HG02642 (cell line): ENCODE measurements at regions not wholly inside any gene's neighbourhood (a gene's known extent, or its start where the extent isn't known, plus 50 kb on each side); places are given as distances from the start of the nearest gene placed in this dataset.

ENCODE experiments used
- ATAC-seq: cut with Tn5 transposase; IDR thresholded peaks from one replicate; pipeline ENCODE4 v1.9.1; 2021; ENCODE audit warnings: mild to moderate bottlenecking; ENCODE audit not compliant: unreplicated experiment, poor library complexity

DNA sequence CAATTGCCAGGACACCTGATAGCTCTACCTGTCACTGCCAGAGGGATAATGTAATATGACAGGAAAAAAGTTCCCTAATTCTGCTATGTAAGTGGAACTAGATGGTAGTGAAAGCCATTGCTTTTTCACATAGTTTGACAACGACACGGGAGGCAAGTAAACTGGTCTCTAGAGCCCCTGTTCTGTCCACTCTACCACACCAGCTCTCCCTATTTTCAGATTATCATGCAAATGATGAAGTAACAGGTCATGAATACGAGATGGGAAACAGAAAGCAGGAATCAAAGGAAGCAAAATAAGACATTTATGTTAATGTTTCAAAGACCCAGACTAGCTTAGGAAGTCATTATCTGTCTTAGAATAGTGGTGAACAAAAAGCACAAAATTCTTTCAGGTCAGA lies 56.2 kb downstream of the TAF11L14 start:
- no peak for ATAC-seq

DNA sequence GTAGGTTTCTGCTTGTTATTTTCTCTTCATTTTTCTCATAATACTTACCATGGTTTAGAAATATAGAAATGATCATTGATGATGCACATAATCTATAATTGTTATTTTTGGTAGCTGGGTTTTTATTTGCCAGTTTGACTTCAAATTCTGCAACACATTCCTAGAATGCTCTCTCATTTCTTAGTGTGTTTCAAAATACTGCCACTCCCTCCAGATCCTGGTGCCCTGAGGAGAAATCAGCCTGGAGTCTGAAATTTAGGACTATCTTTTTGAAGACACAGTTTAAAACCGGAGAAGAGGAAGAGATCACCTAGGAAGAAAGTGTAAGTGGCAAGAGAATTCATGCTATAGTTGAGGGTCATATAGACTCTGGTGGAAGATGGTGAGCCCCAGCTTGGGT lies 57.5 kb downstream of the TAF11L14 start:
- no peak for ATAC-seq

DNA sequence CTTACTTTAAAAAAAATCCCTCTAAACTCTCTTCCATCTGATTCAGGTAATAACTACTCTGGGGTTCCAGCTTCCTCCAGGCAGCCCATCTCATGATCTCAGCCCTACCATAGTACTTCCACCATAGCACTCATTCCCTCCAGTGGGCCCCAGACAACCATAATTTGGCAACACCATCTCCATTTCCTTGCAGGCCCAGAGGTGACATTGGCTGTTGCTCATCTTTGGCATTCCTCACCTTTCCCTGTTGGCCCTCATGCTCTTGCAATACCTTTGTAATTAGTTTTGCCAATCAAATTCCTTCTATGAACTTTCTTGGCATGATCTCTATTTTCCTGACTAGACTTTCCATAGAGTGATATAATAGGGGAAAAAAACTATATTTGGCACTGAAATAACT lies 60.1 kb downstream of the TAF11L14 start:
- no peak for ATAC-seq

DNA sequence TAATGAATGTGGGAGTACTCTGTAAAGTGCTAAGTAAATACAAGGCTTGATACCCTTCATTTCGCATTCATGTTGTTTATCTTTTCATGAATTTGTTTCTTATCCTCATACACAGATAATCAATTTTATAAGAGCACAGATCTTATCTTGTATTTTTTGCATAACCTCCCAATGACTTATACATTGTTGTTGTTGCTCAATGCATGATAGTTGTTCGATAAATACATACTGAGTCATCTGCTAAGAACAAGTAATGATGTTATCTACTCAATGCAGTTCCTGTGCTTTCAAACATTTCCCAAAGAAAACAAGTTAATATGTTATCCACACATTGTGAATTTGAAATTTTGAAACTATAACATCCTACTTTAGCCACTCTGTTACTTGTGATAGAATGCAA lies 60.7 kb downstream of the TAF11L14 start:
- no peak for ATAC-seq

DNA sequence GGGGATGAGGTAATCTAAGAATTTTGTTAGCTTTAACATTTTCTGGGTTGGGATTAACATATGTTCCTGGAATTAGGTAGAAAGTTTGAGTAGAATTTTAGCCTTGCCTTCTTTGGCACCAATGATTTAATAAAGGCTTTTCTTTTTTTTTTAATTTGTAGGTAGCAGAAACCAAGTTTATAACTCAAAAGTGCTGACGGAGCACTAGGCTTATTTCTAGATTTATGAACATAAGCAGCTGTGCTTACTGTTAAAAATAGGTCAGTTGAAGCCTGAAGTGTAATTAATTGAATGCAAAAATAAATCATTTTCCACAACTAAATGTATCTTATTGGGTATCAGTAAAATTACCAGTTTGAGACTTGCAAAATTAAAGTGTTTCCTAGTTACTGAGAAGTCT lies 62.4 kb downstream of the TAF11L14 start:
- no peak for ATAC-seq

DNA sequence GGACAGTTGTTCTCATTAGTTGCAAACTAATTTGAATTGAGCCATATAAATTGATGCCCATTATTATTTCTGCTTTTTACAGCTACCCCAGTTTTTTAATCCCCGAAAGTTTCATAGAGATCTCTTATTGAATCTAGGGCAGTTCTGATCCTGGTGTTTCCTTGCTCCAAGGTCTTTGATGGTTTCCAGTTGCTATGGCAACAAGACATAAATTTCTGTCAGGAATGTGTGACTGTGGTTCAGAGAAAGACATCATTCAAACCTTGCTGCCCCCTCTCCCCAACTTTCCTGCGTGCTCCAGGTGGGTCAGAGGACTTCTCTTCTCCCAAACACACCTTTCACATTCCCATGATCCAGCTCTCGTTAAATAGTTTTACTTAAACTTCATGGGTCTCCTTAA lies 63.4 kb downstream of the TAF11L14 start:
- no peak for ATAC-seq

DNA sequence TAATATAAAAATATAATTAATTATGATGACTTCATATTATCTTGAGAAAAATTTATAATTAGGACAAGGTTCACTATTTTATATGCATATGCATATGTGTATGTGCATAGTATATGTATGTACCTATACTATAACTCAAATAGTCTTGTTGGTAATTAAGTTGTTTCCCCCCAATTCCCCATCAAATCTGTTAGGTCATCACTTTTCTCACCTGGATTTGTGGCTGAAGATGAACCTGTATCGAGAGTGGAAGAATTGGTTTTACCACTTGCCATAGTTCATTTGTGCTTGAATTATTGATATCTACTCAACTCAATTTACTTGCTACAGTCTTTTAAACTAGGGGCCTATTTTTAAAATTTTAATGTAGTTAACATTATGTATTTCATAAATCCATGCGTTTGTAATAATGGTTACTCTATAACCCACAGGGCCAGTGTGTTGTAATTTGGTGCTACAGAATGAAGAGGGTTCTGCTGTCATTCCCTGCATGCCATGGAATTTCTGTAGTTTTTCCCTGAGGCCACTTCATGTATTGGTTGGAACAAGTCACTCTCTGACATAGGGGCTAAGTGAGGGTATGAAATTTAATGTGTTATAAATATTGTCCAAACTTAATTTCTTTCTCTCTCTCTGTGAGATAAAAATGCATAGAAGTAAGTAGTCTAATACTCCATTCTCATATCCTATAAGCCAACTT lies 74.9 kb downstream of the TAF11L14 start:
- ATAC-seq = no peak

DNA sequence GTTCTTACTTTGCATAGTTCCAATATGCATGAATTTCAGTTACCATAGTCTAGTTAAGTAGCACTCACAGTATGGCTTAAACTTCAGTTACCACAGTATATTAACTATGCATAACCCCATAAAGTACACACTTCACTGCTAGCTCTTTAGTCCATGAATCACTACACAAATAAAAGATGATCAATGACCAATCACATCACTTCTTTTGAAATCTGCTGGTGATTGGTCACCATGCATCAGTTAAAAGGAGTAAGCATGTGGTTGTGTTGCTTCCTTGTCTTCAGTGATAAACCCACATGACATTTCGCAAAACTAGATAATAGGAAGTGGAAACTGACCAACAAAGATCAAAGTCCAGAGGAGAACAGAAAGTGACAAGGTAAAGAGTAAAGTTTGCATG lies 79.0 kb downstream of the TAF11L14 start:
- no peak for ATAC-seq

DNA sequence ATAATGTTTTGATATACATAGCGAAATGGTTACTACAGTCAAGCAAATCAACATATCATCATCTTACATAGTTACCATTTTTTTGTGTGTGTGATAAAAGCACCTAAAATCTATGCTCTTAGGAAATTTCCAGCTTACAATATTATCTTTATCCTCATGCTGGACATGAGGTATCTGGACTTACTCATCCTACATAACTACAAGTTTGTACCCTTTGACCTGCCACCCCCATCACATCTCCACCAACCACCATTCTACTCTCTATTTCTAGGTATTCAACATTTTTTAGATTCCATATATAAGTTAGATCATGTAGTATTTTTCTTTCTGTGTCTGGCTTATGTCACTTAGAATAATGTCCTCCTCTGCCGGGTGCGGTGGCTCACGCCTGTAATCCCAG lies 79.9 kb downstream of the TAF11L14 start:
- no peak for ATAC-seq

DNA sequence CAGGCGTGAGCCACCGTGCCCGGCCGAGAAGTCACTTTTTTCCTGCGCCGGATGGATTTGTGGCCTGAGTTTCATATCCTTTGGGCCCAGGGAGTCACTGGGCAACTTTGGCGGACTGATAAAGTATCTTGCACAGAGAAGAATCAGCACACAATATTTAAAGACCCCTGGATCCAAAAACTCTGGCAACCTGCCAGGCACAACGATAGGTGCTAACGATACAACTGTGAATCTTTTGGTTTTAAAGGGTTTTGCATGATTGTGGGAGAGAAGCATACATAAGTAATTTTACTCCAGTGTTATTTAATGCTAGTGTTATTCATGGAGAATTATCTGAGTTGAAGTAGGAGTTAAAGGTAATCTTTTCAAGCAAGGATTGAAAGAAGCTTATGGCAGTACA lies 85.3 kb downstream of the TAF11L14 start:
- ATAC-seq = no peak

DNA sequence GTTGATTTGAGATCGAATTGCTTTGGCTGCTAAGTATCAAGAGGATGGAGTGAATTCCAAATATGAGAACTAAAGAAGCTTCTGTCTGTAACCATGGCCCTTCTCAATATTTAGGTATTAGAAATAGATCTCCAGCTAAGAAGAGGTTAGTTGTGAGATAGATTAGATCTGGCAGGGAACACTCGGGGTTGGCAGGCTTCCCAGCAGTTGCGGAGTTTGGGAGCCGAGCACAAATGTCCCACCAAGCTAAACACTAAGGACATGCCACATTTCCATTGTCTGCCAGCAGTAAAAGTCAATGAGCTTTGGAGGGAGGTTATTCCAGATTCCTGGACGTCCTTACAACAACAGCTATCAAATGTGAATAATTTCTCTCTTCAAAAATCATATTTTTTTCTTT lies 85.8 kb downstream of the TAF11L14 start:
- ATAC-seq = no peak

DNA sequence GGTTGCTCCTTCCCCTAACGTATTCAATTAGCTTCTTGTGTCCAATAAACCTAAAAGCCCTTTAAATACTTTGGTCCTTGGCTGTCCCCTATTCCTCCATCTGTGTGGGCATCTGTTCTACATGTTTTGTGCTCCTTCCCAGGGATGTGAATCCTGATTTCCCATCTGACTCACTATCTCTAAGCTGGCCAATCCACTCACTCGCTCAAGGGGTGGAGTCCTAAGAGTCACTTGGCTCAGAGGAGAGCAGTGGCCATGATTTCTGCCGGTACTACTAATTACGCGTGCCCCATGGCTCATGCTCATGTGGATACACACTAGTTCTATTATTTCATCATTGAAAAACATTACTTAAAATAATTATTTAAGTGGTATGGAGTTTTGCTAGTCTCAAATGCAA lies 89.6 kb downstream of the TAF11L14 start:
- ATAC-seq = no peak

DNA sequence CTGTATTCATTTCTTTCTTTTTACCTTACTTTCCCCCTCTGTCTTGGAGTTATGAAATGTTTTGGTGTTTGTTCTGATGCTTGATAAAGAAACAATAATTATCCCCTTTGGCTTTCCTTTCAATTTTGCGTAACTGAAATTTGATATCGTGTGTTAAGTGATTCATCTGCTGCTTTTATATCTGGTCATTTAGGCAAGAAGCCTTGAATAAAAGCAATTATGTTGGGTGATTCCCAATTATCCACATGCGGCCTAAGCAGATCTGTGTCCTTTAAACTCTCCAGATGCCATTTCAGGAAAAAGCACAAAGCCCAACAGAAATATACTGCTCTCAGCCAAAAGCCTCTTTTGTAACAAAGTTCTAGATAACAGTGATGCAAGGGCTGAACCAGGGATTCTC lies 92.8 kb downstream of the TAF11L14 start:
- ATAC-seq = no peak

DNA sequence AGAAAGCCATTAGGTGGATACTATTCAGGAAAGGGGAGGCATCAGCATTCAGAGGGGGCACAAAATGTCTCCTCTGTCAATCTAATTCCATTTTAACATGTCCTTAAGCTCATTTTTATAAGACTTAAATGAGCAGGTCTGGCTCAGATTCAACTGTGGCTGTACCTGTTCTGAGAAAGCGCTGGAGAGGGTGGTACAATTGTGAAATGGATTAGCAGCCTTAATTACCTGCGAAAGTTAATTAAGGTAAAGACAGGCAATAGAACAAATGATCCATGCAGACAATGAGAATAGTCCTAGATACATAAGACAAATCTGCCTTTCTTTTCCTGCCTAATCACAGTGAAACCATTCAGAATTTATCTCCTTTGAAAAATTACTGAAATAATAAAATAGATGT lies 96.2 kb downstream of the TAF11L14 start:
- ATAC-seq = no peak

DNA sequence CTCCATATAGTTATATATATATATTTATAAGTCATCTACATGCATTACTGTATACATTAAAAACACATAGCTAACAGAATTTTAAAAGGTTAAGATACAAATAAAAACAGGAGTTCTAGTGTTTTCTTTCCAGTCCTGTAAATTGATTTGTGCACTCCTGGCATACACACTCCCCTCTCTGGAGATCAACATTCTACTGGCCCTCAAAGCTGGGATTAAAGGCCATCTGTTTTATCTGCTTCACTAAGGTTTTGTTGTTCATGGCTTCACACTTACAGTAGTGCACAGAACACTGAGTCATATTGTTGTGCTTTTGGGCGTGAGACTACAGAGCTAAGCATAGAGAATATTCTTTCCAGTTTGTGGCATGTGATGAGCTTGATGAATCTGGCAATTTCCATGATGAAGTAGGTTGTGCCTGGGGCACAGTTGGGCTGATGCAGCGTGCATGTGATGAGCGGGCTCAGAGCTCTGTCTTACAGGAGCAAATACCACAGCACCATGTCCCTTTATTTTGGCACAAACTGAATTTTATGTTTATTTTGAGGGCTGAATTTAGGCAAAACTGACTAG lies 98.2 kb downstream of the TAF11L14 start:
- ATAC-seq = no peak

DNA sequence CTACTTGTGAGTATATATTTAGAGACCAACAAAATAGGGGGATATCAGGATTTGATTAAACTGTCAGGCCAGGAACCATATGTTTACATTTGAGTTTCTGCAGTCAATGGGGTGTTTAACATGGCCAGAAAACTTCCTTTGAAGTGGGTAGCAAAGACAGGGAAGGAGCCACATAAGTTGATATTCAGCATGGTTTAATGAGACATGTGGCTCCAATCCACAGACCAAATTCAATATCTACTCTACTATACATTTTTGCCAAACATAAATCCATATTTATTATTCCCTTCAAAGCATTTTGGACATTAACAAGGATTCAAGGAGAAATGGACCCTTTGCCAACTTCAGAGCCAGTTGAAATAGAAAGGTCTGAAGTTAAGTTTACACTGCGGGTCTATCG lies 99.8 kb downstream of the TAF11L14 start:
- ATAC-seq = no peak

DNA sequence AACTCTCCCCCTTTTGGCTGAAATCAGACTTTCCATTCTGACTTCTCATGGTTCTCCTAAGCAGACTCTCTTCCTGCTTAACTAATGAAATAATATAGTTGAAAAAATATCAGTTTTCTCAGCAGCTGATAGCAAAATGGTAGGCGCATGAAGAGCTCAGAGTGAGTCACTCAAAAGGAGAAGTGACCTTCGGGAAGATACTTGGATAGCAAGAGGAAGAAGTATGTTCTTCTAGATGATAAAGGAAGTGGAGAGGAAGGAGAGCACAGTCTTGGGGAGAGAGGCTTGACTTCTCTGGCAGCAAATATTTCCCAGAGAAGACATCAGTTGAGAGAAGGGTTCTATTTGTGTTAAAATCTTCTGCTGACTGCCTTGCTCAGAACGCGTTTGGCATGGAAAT lies 101.5 kb downstream of the TAF11L14 start:
- ATAC-seq = no peak

DNA sequence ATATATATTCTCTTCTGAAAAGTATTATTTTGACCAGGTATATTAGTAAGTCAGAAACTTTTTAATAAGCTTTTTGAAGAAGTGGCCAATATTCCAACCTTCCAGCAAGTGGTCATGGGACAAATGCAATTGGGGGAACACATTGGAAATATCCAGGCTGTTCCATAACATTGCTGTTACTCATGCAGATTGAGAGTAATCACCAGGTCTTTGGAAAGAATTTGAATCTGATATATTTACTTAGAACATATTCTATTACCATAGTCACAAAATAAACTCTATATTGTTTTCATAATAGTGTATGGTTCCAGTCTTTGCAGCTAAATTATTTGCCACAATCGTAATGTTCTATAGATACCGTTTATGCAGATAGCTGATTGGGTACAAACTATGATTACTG lies 102.8 kb downstream of the TAF11L14 start:
- no peak for ATAC-seq

DNA sequence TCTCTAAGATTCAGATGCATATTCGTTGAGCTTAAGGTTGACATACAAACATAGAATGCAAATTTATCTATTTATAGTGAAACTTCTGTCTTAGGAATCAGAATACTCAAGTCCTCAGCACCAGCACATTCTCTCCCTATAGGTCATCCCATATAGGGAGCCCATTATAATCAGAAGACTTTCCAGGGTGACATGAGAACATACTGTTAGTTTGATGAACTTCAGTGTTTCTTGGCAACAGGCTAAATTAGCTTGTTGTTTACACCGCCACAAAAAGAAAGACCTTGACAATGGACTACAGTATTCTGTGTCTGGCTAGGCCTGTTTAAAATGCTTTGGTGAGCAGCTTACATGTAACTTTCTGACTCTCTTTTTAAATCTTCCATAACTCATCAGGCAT lies 104.2 kb downstream of the TAF11L14 start:
- no peak for ATAC-seq

DNA sequence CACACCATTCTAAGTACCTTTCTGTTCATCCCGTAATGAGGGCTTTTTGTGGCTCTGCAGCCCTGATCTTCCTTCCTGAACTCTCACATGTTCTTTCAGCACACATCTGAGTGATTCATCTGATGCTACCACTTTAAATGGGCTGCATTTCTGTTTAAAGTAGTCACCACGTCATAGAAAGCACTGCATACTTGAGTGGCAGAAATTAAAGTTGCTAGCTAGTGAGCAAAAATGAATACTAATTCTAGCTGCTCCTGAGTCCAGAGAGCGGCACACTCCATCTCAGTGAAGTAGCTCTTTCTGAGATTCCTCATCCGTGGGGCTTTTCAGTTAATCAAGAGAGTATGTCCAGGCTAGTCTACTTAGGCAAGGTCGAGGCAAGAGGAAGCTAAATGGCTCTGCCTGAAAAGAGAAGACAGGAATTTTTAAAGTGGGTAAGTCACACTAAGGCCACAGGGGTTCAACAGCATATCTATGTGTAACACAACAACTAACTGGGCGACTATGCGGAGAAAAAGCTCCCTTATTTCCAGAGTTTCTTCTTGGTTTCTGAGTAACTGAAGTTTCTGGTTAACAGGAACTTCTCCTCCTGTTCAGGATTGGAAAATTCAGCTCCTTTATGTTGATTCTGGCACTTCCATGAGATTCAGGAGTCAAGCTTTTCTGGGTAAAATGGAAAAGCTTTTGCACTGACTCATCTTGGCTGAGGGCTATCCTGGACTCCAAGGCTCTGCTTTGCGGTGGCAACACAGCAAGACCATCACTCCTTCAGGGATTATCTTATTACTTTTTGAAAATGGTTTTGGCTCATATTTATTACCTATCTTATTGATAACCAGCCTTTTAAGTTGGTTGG lies 109.5 kb downstream of the TAF11L14 start:
- no peak for ATAC-seq

DNA sequence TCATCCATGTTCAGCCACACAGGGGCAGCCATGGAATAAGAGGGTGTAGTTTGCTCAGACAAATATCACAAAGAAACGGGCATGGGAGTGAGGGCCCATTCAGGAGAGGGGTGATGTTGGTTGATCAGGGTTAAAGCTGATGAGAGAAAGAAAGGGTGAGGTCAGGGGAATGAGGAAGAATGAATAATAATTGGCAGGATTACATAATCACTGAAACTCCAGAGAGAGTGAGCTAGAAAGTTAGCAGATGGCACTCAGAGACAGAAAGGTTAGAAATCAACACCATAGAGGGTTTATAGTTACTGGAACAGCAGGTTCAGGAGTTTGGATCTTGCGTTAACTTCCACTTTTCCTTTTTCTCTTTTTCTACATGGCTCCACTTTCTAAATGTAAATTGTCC lies 113.9 kb downstream of the TAF11L14 start:
- no peak for ATAC-seq

DNA sequence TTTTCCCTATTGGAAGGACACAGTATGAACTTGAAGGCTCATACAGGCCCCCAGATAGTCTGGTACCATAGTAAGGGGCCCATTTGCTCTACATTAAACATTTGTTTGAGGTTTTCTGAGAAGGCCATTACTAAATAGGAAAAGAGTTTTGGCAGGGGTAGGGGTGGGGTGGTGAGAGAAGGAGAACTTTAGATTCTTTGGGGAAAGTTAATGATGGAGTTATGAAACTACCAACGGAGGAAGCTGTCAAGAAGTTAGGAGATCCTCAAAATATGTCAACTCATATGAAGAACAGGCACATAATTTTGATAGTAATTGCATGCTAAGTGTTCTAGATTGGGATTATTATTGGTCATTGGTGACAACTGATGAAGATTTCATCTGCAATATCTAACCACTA lies 114.7 kb downstream of the TAF11L14 start:
- ATAC-seq = no peak
